ENCODE measurements at regions not wholly inside any gene's neighbourhood (a gene's known extent, or its start where the extent isn't known, plus 50 kb on each side); places are given as distances from the start of the nearest gene placed in this dataset.

GRCh38 chr10:65701168-65701776 lies 1224.6 kb upstream of the LRRTM3 start:
- TF ChIP-seq ZNF124 (CRISPR knock-in tag; IDR thresholded peaks at IDR 0.05) (no peak), MEIS2 (CRISPR knock-in tag; IDR thresholded peaks at IDR 0.05) (no peak), PRPF4 (IDR thresholded peaks at IDR 0.05; ENCODE audit: low read depth, low read length, poor library complexity, severe bottlenecking) (no peak), ESRRA (CRISPR knock-in tag; IDR thresholded peaks at IDR 0.05; ENCODE audit: low read depth) (no peak), SYNCRIP (IDR thresholded peaks at IDR 0.05; ENCODE audit: insufficient read depth, low read depth, low read length) (no peak), ATF6 (CRISPR knock-in tag; conservative IDR thresholded peaks at IDR 0.05) (no peak), PATZ1 (CRISPR knock-in tag; IDR thresholded peaks at IDR 0.05) (no peak), FOXP4 (CRISPR knock-in tag; IDR thresholded peaks at IDR 0.05) (no peak), HNRNPL (IDR thresholded peaks at IDR 0.05; ENCODE audit: low read depth, low read length) (no peak), ZNF280D (CRISPR knock-in tag; IDR thresholded peaks at IDR 0.05) (no peak), CEBPZ (IDR thresholded peaks at IDR 0.05; ENCODE audit: low read length) (no peak), ZFP36 (IDR thresholded peaks at IDR 0.05; ENCODE audit: borderline replicate concordance, low read depth, low read length, partially characterized antibody) (no peak), NFATC3 (CRISPR knock-in tag; IDR thresholded peaks at IDR 0.05) (no peak)

Measured in HepG2 (cell line).